GM19240 (cell line): ENCODE measurements at regions not wholly inside any gene's neighbourhood (a gene's known extent, or its start where the extent isn't known, plus 50 kb on each side); places are given as distances from the start of the nearest gene placed in this dataset.
"Not testable (repeated sequence)": the region's sequence is repeated elsewhere in the genome, so short reads cannot be mapped to it uniquely, and the experiment has no call there.

Source experiments
- DNase-seq: peaks from one replicate; pipeline ENCODE4 v3.0.0; 2011; ENCODE audit warnings: low spot score; ENCODE audit not compliant: insufficient read length

GRCh38 chr17:445839-446238 is 93.2 kb upstream of the RPH3AL start, which contains the start of gene RFLNB:
Gene RFLNB, minus strand, starts transcription at chr17:445939.
- not testable (repeated sequence) for DNase-seq

GRCh38 chr17:444879-445454 is 92.4 kb upstream of the RPH3AL start:
- DNase-seq = no peak

- DNase-seq = no peak
Observed at GRCh38 chr17:443109-443508, 90.5 kb upstream of the RPH3AL start.

DNA sequence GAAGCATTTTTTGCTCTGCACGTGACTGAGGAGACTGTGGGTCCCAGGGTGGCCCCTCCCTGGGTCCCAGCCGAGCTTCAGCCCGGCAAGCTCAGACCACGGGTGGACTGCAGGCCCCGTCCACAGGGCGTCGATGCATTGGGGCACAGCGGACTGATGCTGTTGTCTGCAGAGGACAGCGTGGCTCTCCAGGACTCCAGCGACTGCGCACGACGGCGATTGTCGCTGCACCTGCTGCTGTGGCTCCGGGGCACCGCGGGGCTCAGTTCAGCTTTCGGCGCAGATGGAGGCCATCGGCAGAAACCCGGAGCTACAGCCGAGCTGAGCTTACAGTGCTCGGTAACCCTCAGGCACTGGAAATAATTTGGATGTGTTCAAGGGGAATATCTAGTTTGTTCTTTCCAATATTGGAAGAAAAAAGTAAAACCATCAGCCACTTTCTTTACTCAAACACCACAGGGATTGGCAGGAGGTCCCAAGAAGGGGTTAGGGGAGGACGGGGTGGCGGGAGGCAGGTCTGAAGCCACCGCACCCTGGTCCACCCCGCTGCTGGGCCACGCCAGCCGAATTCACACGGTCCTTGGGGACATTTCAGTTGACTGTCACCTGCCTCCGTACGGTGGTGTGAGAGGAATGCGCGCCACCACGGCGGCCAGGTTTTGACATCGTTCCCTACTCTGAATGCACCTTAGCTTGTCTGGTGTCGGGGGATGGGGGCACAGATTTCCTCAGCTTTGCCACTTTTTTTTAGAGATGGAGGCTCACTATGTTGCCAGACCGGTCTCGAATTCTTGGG is 88.7 kb upstream of the RPH3AL start:
- no peak for DNase-seq

GRCh38 chr17:438191-438590 is 85.6 kb upstream of the RPH3AL start:
- no peak for DNase-seq

DNA sequence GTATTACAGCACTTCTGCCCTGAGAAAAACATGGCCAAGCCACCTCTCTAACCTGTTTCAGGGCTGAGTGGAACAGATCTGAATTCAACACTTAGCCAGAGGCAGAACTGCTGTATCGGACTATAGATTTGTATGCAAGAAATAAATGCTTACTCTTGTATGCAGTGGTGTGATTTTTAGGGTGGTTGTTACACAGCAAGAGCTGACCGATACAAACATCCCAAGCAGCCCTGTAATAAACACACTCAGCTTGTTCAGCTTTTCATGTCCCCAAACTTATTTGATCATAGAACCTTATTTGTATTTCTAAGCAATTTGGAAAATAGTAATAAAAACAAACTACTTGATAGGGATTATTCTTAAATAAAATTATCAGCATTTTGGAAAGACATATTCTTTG is 84.9 kb upstream of the RPH3AL start:
- DNase-seq = no peak

DNA sequence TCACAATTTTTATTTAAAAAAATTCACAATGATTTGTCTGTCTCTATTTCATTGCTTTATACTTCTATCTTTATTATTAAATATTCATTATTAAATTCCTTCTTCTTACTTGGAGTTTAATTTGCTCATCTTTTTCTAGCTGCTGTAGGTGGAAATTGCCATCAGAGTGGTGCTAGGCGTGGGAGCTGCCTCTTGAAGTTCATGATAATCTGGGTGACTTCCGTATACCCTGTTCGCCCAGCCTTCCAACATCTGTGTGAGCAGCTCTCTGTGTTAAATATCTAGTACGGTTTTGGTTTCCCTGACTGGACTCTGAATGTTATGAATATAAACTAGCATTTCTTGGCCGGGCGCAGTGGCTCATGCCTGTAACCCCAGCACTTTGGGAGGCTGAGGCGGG is 84.0 kb upstream of the RPH3AL start:
- DNase-seq = no peak

DNA sequence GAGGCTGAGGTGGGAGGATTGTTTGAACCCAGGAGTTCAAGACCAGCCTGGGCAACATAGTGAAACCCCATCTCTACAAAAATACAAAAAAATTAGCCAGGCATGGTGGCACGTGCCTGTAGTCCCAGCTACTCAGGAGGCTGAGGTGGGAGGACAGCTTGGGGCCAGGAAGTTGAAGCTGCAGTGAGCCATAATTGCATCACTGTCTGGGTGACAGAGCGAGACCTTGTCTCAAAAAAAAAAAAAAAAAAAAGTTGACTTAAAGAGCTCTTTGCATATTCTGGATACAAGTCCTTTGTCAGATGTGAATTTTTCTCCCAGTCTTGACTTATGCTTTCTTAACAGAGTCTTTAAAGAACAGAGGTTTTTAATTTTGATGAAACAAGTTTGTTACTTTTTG is 79.9 kb upstream of the RPH3AL start:
- DNase-seq = not testable (repeated sequence)

- DNase-seq = no peak
Observed at GRCh38 chr17:431494-431893, 78.9 kb upstream of the RPH3AL start.

GRCh38 chr17:429589-429988 is 77.0 kb upstream of the RPH3AL start:
- no peak for DNase-seq

DNA sequence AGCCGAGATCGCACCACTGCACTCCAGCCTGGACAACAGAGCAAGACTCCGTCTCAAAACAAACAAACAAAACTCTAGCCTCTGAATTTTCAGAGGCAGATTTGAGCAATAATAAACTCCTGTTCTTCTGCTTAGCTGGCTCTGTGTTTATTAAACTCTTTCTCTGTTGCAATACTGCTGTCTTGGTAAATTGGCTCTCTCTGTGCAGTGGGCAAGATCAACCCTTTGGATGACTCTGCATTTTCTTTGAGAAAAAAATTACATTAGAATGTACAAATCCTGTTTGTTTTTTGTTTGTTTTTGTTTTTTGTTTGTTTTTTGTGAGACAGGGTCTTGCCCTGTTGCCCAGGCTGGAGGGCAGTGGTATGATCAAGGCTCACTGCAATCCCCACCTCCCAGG is 75.8 kb upstream of the RPH3AL start:
- no peak for DNase-seq

DNA sequence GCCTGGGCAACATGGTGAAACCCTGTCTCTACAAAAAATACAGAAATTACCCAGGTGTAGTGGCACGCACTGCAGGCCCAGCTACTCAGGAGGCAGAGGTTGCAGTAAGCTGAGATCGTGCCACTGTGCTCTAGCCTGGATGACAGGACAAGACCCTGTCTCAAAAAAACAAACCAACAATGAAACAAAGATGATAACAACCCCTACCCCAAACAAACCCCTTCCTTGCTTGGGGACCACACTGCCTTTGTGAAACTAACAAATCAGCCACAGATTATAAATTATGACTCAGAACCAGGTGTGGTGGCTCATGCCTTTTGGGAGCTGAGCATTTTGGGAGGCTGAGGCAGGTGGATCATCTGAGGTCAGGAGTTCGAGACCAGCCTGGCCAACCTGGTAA is 75.3 kb upstream of the RPH3AL start:
- no peak for DNase-seq

- DNase-seq = no peak
Observed at GRCh38 chr17:427327-427726, 74.7 kb upstream of the RPH3AL start.

DNA sequence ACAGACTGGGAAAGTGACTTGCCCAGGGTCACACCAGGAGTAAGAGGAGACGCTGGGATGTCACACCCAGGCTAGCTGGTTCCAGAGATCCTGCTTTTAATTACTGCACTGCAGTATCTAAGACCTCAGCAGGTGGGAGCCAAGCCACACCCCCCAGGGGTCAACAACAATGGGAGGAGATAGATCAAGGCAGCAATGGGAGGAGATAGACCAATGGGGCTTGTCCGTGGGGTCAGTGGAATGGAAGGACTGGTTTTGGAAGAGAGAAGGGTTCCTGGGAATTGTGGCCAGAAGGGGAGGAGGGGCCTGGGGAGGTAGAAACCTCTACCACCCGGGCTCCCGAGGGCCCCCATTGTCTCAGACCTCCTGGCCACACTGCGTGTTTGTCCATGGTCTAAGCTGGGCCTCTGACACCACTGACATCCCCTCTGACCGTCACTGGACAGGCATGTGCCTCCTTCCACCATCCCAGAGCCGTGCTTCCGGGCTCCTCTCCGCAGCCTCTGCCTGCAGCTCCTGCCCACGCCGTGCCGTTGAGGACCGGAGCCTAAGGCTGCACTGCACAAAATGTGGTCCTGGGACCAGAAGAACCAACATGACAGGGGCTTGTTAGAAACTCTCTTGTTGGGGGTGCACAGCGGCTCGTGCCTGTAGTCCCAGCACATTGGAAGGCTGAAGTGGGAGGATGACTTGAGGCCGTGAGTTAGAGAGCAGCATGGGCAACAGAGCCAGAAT is 69.8 kb upstream of the RPH3AL start:
- no peak for DNase-seq

- DNase-seq = no peak
Observed at GRCh38 chr17:420479-421175, 68.0 kb upstream of the RPH3AL start.

DNA sequence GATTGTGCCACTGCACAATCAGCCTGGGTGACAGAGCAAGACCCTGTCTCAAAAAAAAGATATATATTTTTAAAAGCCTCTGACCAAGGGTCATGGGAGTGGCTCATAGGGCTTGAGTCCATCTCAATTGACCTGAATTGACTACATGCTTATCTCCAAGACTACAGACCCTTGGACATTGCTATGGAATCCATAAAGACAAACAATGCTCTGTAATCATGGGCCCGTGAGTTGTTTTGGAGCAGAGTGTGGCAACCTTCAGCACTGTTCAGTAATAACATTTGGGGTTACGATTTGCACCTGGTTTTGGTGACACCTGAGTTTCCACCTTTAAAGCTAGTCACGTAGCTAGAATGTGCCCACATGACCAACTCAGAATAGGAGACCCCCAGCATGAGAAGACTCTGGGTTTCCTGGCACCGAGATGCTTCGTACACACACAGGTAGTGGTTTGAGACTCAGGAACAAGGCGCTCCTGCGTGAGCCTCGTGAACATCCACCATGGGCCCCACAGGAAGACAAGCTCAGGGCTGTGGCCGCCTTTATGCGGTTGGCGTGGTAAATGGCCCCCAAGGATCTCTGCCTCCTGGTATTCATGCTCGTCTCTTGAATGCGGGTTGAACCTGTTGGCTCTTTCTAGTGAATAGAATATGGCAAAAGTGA is 66.6 kb upstream of the RPH3AL start:
- DNase-seq = no peak

- no peak for DNase-seq
Observed at GRCh38 chr17:418421-418751, 65.8 kb upstream of the RPH3AL start.

DNA sequence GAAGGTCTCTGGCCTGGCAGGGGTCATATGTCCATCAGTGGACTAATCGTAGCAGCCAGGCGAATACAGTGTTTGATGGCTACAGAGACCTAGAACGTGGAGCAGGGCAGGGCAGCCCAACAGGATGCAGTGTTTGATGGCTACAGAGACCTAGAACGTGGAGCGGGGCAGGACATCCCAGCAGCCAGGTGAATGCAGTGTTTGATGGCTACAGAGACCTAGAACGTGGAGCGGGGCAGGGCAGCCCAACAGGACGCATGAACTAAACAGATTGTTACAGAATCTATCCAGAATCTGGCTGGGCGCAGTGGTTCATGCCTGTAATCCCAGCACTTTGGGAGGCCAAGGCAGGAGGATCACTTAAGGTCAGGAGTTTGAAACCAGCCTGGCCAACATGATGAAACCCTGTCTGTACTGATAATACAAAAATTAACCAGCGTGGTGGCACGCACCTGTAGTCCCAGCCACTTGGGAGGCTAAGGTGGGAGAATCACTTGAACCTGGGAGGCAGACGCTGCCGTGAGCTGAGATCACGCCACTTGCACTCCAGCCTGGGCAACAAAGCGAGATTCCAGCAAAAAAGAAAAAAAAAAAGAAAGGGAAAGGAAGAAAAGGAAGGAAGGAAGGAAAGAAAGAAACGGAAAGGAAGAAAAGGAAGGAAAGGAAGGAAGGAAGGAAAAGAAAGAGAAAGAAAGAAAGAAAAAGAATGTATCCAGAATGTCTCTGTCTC is 65.2 kb upstream of the RPH3AL start:
- DNase-seq = no peak

DNA sequence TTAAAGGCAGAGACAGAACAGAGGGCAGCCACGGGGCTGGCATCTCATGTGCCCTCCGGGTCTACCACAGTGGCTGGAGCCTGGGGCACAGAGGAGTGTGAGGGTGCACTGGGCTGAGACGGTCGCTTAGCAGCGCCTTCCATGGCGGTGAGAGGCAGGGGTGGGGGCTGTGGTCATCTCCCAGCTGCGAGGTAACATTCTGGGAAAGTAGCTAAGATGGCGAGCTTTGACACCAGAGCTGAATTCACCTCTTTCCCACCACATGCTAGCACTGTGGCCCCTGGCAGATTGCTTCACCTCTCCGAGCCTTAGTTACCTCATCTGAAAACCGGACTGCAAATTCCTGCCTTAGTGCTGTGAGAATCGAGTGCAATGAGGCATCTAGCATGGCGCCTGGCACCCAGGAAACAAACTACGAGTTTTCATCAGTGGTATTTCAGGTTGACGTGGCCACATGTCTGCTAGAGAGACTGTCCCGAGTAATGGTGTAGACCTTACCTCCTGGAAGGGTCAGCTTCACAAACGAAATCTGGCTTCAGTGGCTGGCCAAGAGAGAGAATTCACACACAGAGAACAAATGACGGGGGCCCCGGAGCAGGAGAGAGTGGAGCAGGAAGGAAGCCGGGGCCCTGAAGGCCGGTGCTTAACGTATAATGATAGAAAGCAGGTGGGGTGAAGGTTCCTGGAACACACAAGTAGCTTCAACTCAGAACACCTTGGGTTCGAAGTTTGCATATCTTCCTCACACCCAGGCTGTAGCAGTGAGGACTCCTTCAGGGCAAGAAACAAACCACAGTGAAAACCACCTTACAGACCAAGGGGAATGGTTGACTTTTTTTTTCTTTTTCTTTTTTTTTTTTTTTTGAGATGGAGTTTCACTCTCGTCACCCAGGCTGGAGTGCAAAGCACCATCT is 63.9 kb upstream of the RPH3AL start:
- DNase-seq = peak; percentile 18
